ENCODE measurements at regions not wholly inside any gene's neighbourhood (a gene's known extent, or its start where the extent isn't known, plus 50 kb on each side); places are given as distances from the start of the nearest gene placed in this dataset.

GRCh38 chr15:59828263-59828662 is 139.1 kb upstream of the BNIP2 start:
- TF ChIP-seq CTCF (IDR thresholded peaks at IDR 0.05) (no peak), EZH2 (IDR thresholded peaks at IDR 0.05; ENCODE audit: borderline replicate concordance, insufficient read depth, low read depth, low read length, poor library complexity, severe bottlenecking) (no peak)
